Limb (tissue), 2 donors: ENCODE measurements at regions not wholly inside any gene's neighbourhood (a gene's known extent, or its start where the extent isn't known, plus 50 kb on each side); places are given as distances from the start of the nearest gene placed in this dataset.

Source experiments
- DNase-seq, 2 donors: peaks; one replicate each; pipeline ENCODE4 v3.0.0-alpha.2; 2016; ENCODE audit errors: extremely low spot score in 2 of 2

- peak in 1 of 2 donors; percentile 60 for DNase-seq
Observed at GRCh38 chr3:130839813-130840212, 54.1 kb upstream of the ATP2C1 start.

GRCh38 chr3:130841357-130841756 lies 52.5 kb upstream of the ATP2C1 start:
- no peak for DNase-seq

- no peak for DNase-seq
Observed at GRCh38 chr3:130843441-130843840, 50.4 kb upstream of the ATP2C1 start.
